Bronchial epithelial cell (primary cell): ENCODE measurements at regions not wholly inside any gene's neighbourhood (a gene's known extent, or its start where the extent isn't known, plus 50 kb on each side); places are given as distances from the start of the nearest gene placed in this dataset.

ENCODE experiments used
- DNase-seq: peaks from one replicate; pipeline ENCODE4 v3.0.0-alpha.2; 2010; ENCODE audit warnings: low read depth
- FAIRE-seq: peaks from 2 replicates; lab custom pipeline; 2011; peaks lifted over from hg19 to GRCh38; lab: Jason Lieb, UNC
- H3K27me3 ChIP-seq: 2 replicates; pipeline ENCODE4 v1.5.1; 2011; ENCODE audit warnings: low read length; ENCODE audit not compliant: control insufficient read depth, insufficient read depth
- H3K36me3 ChIP-seq: 2 replicates; pipeline ENCODE4 v1.5.1; 2011; ENCODE audit warnings: low read length; ENCODE audit not compliant: control insufficient read depth, insufficient read depth
- H3K4me3 ChIP-seq: 2 replicates; pipeline ENCODE4 v1.5.1; 2011; ENCODE audit warnings: mild to moderate bottlenecking, low read depth, low read length, control low read depth
- CTCF ChIP-seq: IDR thresholded peaks from 2 replicates; pipeline ENCODE4 v1.5.1; 2011; ENCODE audit warnings: mild to moderate bottlenecking, moderate library complexity, low read length, control low read depth, inconsistent platforms; ENCODE audit not compliant: insufficient read depth, severe bottlenecking

GRCh38 chr1:221099747-221100595 is 220.7 kb downstream of the HLX start:
- TF ChIP-seq CTCF: no peak
- no peak for FAIRE-seq
- Histone ChIP-seq H3K36me3 (no peaks in the 10 kb centered on the region), H3K4me3 (no peak overlapping the region), H3K27me3 (no peaks in the 10 kb centered on the region)
- DNase-seq: no peak

- Histone ChIP-seq H3K27me3 (no peaks in the 10 kb centered on the region), H3K4me3 (no peak overlapping the region), H3K36me3 (no peaks in the 10 kb centered on the region)
- FAIRE-seq: no peak
- DNase-seq: no peak
- no peak for TF ChIP-seq CTCF
These were observed 221.4 kb downstream of the HLX start for GRCh38 chr1:221100611-221101010.

- Histone ChIP-seq H3K27me3 (no peaks in the 10 kb centered on the region), H3K36me3 (no peaks in the 10 kb centered on the region), H3K4me3 (no peak overlapping the region)
- no peak for TF ChIP-seq CTCF
- no peak for DNase-seq
- no peak for FAIRE-seq
These were observed 222.8 kb downstream of the HLX start for GRCh38 chr1:221101807-221102605.

DNA sequence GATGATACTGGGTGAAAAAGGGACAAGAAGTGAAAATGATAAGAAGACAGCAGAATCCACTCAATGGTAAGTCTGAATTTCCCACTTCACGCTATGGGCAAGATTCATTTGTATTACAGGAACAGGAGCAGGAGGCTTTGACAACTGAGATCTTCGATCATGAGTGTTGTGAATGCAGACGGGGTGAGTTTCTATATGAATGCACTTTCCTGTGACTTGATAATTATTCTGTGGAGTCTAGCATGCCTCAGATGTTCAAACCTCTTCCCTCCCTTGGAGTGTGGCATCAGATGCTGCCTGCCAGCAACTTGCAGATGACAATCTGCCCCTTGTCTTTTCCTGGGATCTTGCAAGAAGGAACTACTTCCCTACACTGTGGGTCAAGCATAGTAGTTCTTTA is 225.4 kb downstream of the HLX start:
- H3K4me3 ChIP-seq: no peak overlapping the region
- H3K36me3 ChIP-seq: no peaks in the 10 kb centered on the region
- FAIRE-seq: no peak
- DNase-seq: no peak
- no peak for TF ChIP-seq CTCF
- no peaks in the 10 kb centered on the region for H3K27me3 ChIP-seq

GRCh38 chr1:221105578-221105977 is 226.3 kb downstream of the HLX start:
- no peaks in the 10 kb centered on the region for H3K27me3 ChIP-seq
- no peak for FAIRE-seq
- no peak overlapping the region for H3K4me3 ChIP-seq
- no peak for DNase-seq
- H3K36me3 ChIP-seq: no peaks in the 10 kb centered on the region
- TF ChIP-seq CTCF: no peak
